ENCODE measurements at regions not wholly inside any gene's neighbourhood (a gene's known extent, or its start where the extent isn't known, plus 50 kb on each side); places are given as distances from the start of the nearest gene placed in this dataset.

DNA sequence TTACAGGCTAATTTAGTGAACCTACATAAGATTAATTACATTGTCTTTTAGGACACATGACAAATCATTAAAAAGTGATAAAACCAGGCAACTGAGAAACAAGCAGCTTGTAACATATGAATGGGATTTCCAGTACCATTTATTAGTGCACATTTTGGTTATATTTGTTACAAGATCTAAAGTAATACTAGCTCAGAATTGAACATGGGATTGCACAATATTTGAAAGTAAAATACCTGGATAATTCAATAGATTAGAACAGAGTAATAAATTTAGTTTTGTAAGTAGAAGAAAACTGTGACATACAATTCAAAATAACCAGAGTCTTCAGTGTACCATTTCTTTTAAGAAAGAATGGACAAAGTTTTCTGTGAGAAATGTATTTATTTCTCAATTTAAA lies 1400.7 kb upstream of the ACVR2A start:
- Histone ChIP-seq H2BK15ac (ENCODE audit: low read depth, low read length) (no peak overlapping the region), H4K20me1 (ENCODE audit: control insufficient read depth, insufficient read depth, insufficient read length) (no peaks in the 10 kb centered on the region), H3K4ac (ENCODE audit: low read depth, low read length) (no peak overlapping the region), H3K27me3 (ENCODE audit: insufficient read depth, low read length) (no peaks in the 10 kb centered on the region), H3K79me2 (ENCODE audit: insufficient read depth, low read length) (no peaks in the 10 kb centered on the region), H2BK12ac (ENCODE audit: insufficient read length, low read depth, low read length) (no peak overlapping the region), H3K23me2 (ENCODE audit: insufficient read length, low read depth, low read length, poor library complexity, severe bottlenecking) (no peaks in the 10 kb centered on the region), H3K4me2 (ENCODE audit: insufficient read depth, insufficient read length, low read length) (no peak overlapping the region), H3K9ac (ENCODE audit: extremely low read depth, insufficient read length, low read length) (no peak overlapping the region), H2AFZ (ENCODE audit: low read length) (no peak overlapping the region), H2BK120ac (ENCODE audit: low read depth, low read length, poor library complexity, severe bottlenecking) (no peak overlapping the region), H3K14ac (ENCODE audit: insufficient read depth, low read length) (no peak overlapping the region), H4K8ac (replicated peaks; ENCODE audit: insufficient read length, low read depth, low read length) (no peak overlapping the region), H3K9me3 (ENCODE audit: control insufficient read depth, low read depth, low read length) (no peaks in the 10 kb centered on the region), H4K5ac (ENCODE audit: insufficient read length, low read depth, low read length) (no peak overlapping the region), H3K4me1 (ENCODE audit: insufficient read depth, low read length) (no peaks in the 10 kb centered on the region), H2BK5ac (ENCODE audit: insufficient read length, low read length) (no peak overlapping the region), H2AK5ac (ENCODE audit: insufficient read length, low read length) (no peak overlapping the region), H3T11ph (ENCODE audit: low read length) (no peak overlapping the region), H3K79me1 (ENCODE audit: insufficient read depth, low read depth, low read length, poor library complexity, severe bottlenecking) (no peaks in the 10 kb centered on the region), H2BK20ac (ENCODE audit: low read depth, low read length, poor library complexity, severe bottlenecking) (no peak overlapping the region), H3K56ac (ENCODE audit: insufficient read length, low read depth, low read length) (no peak overlapping the region), H3K18ac (ENCODE audit: insufficient read length, low read depth, low read length) (no peak overlapping the region), H4K91ac (ENCODE audit: insufficient read length, low read depth, low read length) (no peak overlapping the region), H3K27ac (ENCODE audit: insufficient read length, low read depth, low read length) (no peak overlapping the region), H3K23ac (ENCODE audit: insufficient read length, low read depth, low read length) (no peak overlapping the region)
- no peak overlapping the region for H3K27ac Mint-ChIP-seq
- H3K4me3 Mint-ChIP-seq = no peak overlapping the region
- DNase-seq = no peak
- H3K9me3 Mint-ChIP-seq = peaks cover 0 to 3% of the 10 kb centered on the region in 2 experiments; a peak in 2 of 5 replicates
- H3K36me3 Mint-ChIP-seq (ENCODE audit: insufficient read depth in 1 of 3, low read depth in 3 of 3) = peaks cover 0 to 4% (median 0%) of the 10 kb centered on the region in 3 experiments; a peak in 3 of 7 replicates
- no peaks in the 10 kb centered on the region for H3K27me3 Mint-ChIP-seq (ENCODE audit: low read depth)
- H3K4me1 Mint-ChIP-seq = 0 out of 4 replicates have a peak, but pooled peaks cover 0 to 3% of the 10 kb centered on the region in 2 experiments
- TF ChIP-seq, protein P1, sequence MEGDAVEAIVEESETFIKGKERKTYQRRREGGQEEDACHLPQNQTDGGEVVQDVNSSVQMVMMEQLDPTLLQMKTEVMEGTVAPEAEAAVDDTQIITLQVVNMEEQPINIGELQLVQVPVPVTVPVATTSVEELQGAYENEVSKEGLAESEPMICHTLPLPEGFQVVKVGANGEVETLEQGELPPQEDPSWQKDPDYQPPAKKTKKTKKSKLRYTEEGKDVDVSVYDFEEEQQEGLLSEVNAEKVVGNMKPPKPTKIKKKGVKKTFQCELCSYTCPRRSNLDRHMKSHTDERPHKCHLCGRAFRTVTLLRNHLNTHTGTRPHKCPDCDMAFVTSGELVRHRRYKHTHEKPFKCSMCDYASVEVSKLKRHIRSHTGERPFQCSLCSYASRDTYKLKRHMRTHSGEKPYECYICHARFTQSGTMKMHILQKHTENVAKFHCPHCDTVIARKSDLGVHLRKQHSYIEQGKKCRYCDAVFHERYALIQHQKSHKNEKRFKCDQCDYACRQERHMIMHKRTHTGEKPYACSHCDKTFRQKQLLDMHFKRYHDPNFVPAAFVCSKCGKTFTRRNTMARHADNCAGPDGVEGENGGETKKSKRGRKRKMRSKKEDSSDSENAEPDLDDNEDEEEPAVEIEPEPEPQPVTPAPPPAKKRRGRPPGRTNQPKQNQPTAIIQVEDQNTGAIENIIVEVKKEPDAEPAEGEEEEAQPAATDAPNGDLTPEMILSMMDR (conservative IDR thresholded peaks at IDR 0.05) = no peak
